ENCODE measurements at regions not wholly inside any gene's neighbourhood (a gene's known extent, or its start where the extent isn't known, plus 50 kb on each side); places are given as distances from the start of the nearest gene placed in this dataset.
"Not testable (repeated sequence)": the region's sequence is repeated elsewhere in the genome, so short reads cannot be mapped to it uniquely, and the experiment has no call there.

GRCh38 chr3:87491843-87492242 is 215.5 kb upstream of the POU1F1 start:
- no peak for DNase-seq

GRCh38 chr3:87489892-87490291 is 213.5 kb upstream of the POU1F1 start:
- no peak for DNase-seq

GRCh38 chr3:87488765-87489164 is 212.4 kb upstream of the POU1F1 start:
- peak in 1 of 3 donors; percentile 50 for DNase-seq

- DNase-seq, result not testable (repeated sequence)
Observed at GRCh38 chr3:87486635-87487034, 210.3 kb upstream of the POU1F1 start.

- DNase-seq, result no peak
Observed at GRCh38 chr3:87486115-87486514, 209.7 kb upstream of the POU1F1 start.

GRCh38 chr3:87478716-87479115 is 202.3 kb upstream of the POU1F1 start:
- DNase-seq, result no peak

GRCh38 chr3:87473944-87474343 is 197.6 kb upstream of the POU1F1 start:
- no peak for DNase-seq

- no peak for DNase-seq
Observed at GRCh38 chr3:87468938-87469337, 192.6 kb upstream of the POU1F1 start.

GRCh38 chr3:87468235-87468634 is 191.9 kb upstream of the POU1F1 start:
- DNase-seq, result no peak

- DNase-seq, result no peak
Observed at GRCh38 chr3:87462228-87462627, 185.8 kb upstream of the POU1F1 start.

GRCh38 chr3:87461443-87461842 is 185.1 kb upstream of the POU1F1 start:
- no peak for DNase-seq

- no peak for DNase-seq
Observed at GRCh38 chr3:87461036-87461435, 184.7 kb upstream of the POU1F1 start.

- no peak for DNase-seq
Observed at GRCh38 chr3:87448558-87448957, 172.2 kb upstream of the POU1F1 start.

GRCh38 chr3:87446849-87447387 is 170.5 kb upstream of the POU1F1 start:
- no peak for DNase-seq

- no peak for DNase-seq
Observed at GRCh38 chr3:87442470-87442869, 166.1 kb upstream of the POU1F1 start.

GRCh38 chr3:87437765-87438164 is 161.4 kb upstream of the POU1F1 start:
- DNase-seq, result peak in 1 of 3 donors; percentile 27

GRCh38 chr3:87436781-87437543 is 160.6 kb upstream of the POU1F1 start:
- DNase-seq, result peak in 1 of 3 donors; percentile 58

- no peak for DNase-seq
Observed at GRCh38 chr3:87435926-87436620, 159.7 kb upstream of the POU1F1 start.

- DNase-seq, result not testable (repeated sequence)
Observed at GRCh38 chr3:87433445-87433844, 157.1 kb upstream of the POU1F1 start.

GRCh38 chr3:87426918-87427317 is 150.5 kb upstream of the POU1F1 start:
- no peak for DNase-seq

- DNase-seq, result peak in 1 of 3 donors; percentile 17
Observed at GRCh38 chr3:87425056-87425455, 148.7 kb upstream of the POU1F1 start.

- no peak for DNase-seq
Observed at GRCh38 chr3:87423336-87423735, 147.0 kb upstream of the POU1F1 start.

GRCh38 chr3:87422333-87422732 is 145.9 kb upstream of the POU1F1 start:
- DNase-seq, result no peak
